ENCODE measurements at regions not wholly inside any gene's neighbourhood (a gene's known extent, or its start where the extent isn't known, plus 50 kb on each side); places are given as distances from the start of the nearest gene placed in this dataset.
"Not testable (repeated sequence)": the region's sequence is repeated elsewhere in the genome, so short reads cannot be mapped to it uniquely, and the experiment has no call there.

- no peak for TF ChIP-seq REST (IDR thresholded peaks at IDR 0.05; ENCODE audit: low read depth)
- no peak for TF ChIP-seq JUND (IDR thresholded peaks at IDR 0.05)
- no peak for TF ChIP-seq SP1 (IDR thresholded peaks at IDR 0.05; ENCODE audit: low read depth)
These were observed 84.5 kb upstream of the CHD6 start (continued) for GRCh38 chr20:41702647-41703046.

GRCh38 chr20:41701588-41702348 is 83.6 kb upstream of the CHD6 start:
- Histone ChIP-seq H3K4me3 (replicated peaks in 1 of 2; ENCODE audit: low read depth in 1 of 2, low read length in 2 of 2) (no peak overlapping the region), H3K79me2 (ENCODE audit: insufficient read depth, low read length) (no peaks in the 10 kb centered on the region), H3K27me3 (ENCODE audit: insufficient read depth, low read length) (no peaks in the 10 kb centered on the region), H3K36me3 (ENCODE audit: control insufficient read depth in 1 of 2, insufficient read depth in 2 of 2, low read length in 2 of 2) (no peaks in the 10 kb centered on the region), H2AFZ (ENCODE audit: low read depth, low read length, poor library complexity, severe bottlenecking) (no peak overlapping the region), H3K27ac (ENCODE audit: low read depth, low read length) (no peak overlapping the region), H3K9me2 (ENCODE audit: insufficient read depth) (no peaks in the 10 kb centered on the region), H3K4me1 (ENCODE audit: control insufficient read depth in 1 of 2, insufficient read depth in 2 of 2, low read length in 2 of 2) (no peaks in the 10 kb centered on the region), H3K4me2 (ENCODE audit: low read length) (no peak overlapping the region), H4K20me1 (ENCODE audit: insufficient read depth) (no peaks in the 10 kb centered on the region), H3K9ac (ENCODE audit: low read length) (no peak overlapping the region), H3K9me3 (ENCODE audit: control insufficient read depth in 1 of 2, insufficient read depth in 1 of 2, low read depth in 1 of 2, low read length in 2 of 2) (no peaks in the 10 kb centered on the region)
- ChIA-PET RAD21 (ENCODE audit: low non-redundant PET in 1 of 2, low total read pairs in 2 of 2, uncharacterized antibody in 2 of 2, unreplicated experiment in 2 of 2) (interaction anchor here in 1 of 2 experiments (0.6 kb wide), 1 partner anchor 567 kb away, joined by 3 read pairs; no protein-coding TSS in a partner anchor), CTCF (interaction anchor here (0.6 kb wide), 1 partner anchor 1910 kb away, joined by 6 read pairs; no protein-coding TSS in a partner anchor), POLR2A (no interaction called here)
- ATAC-seq = no peak
- TF ChIP-seq FOSL1 (IDR thresholded peaks at IDR 0.05; ENCODE audit: low read depth) (no peak), ZFX (IDR thresholded peaks at IDR 0.05) (no peak), ATF3 (IDR thresholded peaks at IDR 0.05) (no peak), JUND (IDR thresholded peaks at IDR 0.05) (no peak), EGR1 (IDR thresholded peaks at IDR 0.05; ENCODE audit: low read depth) (no peak), CBX3 (IDR thresholded peaks at IDR 0.05; ENCODE audit: low read depth) (no peak), RAD21 (IDR thresholded peaks at IDR 0.05; ENCODE audit: low read depth) (no peak), SIN3A (IDR thresholded peaks at IDR 0.05; ENCODE audit: low read depth) (no peak), TCF7L2 (IDR thresholded peaks at IDR 0.05; ENCODE audit: borderline replicate concordance, extremely low read depth, insufficient read depth, insufficient read length) (no peak), CEBPB (IDR thresholded peaks at IDR 0.05; ENCODE audit: low read depth) (no peak)
- BruUV-seq (replicated peaks) = no TSS peak
- DNase-seq (ENCODE audit: low read depth, low spot score) = no peak
- intact Hi-C loops (cut with micrococcal nuclease) = no loop called here

GRCh38 chr20:41699673-41700072 is 81.5 kb upstream of the CHD6 start:
- H2AFZ ChIP-seq (ENCODE audit: low read depth, low read length, poor library complexity, severe bottlenecking); H3K27ac ChIP-seq (ENCODE audit: low read depth, low read length); H3K4me1 ChIP-seq (ENCODE audit: control insufficient read depth in 1 of 2, insufficient read depth in 2 of 2, low read length in 2 of 2); H3K9me2 ChIP-seq (ENCODE audit: insufficient read depth); H3K9ac ChIP-seq (ENCODE audit: low read length); H3K4me3 ChIP-seq (replicated peaks in 1 of 2; ENCODE audit: low read depth in 1 of 2, low read length in 2 of 2); H3K79me2 ChIP-seq (ENCODE audit: insufficient read depth, low read length); RAD21 ChIA-PET (ENCODE audit: low non-redundant PET in 1 of 2, low total read pairs in 2 of 2, uncharacterized antibody in 2 of 2, unreplicated experiment in 2 of 2); ATAC-seq; H3K36me3 ChIP-seq (ENCODE audit: control insufficient read depth in 1 of 2, insufficient read depth in 2 of 2, low read length in 2 of 2); H3K9me3 ChIP-seq (ENCODE audit: control insufficient read depth in 1 of 2, insufficient read depth in 1 of 2, low read depth in 1 of 2, low read length in 2 of 2); H3K27me3 ChIP-seq (ENCODE audit: insufficient read depth, low read length); BruUV-seq (replicated peaks); H4K20me1 ChIP-seq (ENCODE audit: insufficient read depth); DNase-seq (ENCODE audit: low read depth, low spot score); POLR2A ChIA-PET; H3K4me2 ChIP-seq (ENCODE audit: low read length): not testable (repeated sequence)
- CTCF ChIA-PET = interaction anchor here (1.5 kb wide), 1 partner anchor 1709 kb away, joined by 3 read pairs; no protein-coding TSS in a partner anchor
- intact Hi-C loops (cut with micrococcal nuclease) = loop anchor here (5.0 kb wide), 1 partner anchor 1708 kb away; no protein-coding TSS in a partner anchor
